B cell (primary cell): ENCODE measurements at regions not wholly inside any gene's neighbourhood (a gene's known extent, or its start where the extent isn't known, plus 50 kb on each side); places are given as distances from the start of the nearest gene placed in this dataset.

Source experiments
- ATAC-seq: fragments of 200-7000 bp; cut with Tn5 transposase; one replicate; pipeline ENCODE4 v1.10.0; 2021; ENCODE audit warnings: low read depth, mild to moderate bottlenecking, moderate number of reproducible peaks, moderate library complexity
- CTCF ChIA-PET: fragments of 350-600 bp; sonication (Branson Sonifier 250); formaldehyde crosslinking; loops from one replicate; lab custom pipeline; 2021; ENCODE audit warnings: antibody characterized with exemption, inconsistent platforms; lab: Charles Lee
- POLR2A ChIA-PET: fragments of 350-600 bp; sonication (Branson Sonifier 250); formaldehyde crosslinking; loops from one replicate; lab custom pipeline; 2021; ENCODE audit warnings: antibody characterized with exemption; lab: Charles Lee
- DNase-seq: peaks from one replicate; pipeline ENCODE4 v3.0.0; 2013
- H2AFZ ChIP-seq: 2 replicates; pipeline ENCODE4 v1.6.1; 2012; ENCODE audit warnings: mild to moderate bottlenecking, low read depth, low read length; ENCODE audit not compliant: insufficient read depth, poor library complexity, severe bottlenecking
- H3K27ac ChIP-seq, 2 donors: 1 replicate in 1 of 2; 2 replicates in 1 of 2; pipeline ENCODE4 v1.5.1; 2012 to 2013; ENCODE audit warnings: low read length in 2 of 2, mild to moderate bottlenecking in 2 of 2, moderate library complexity in 1 of 2
- H3K27me3 ChIP-seq, 4 experiments: fragments of 200-600 bp in 1 of 4; sonication (generic) in 1 of 4; replicated peaks in 1 of 4; 1 replicate in 2 of 4; 2 replicates in 2 of 4; pipeline versions ENCODE4 v1.6.1 to v1.7.0; 2013 to 2016; ENCODE audit warnings: low read length in 3 of 4, mild to moderate bottlenecking in 2 of 4, mixed read lengths in 1 of 4, moderate library complexity in 1 of 4; ENCODE audit not compliant: insufficient read depth in 4 of 4, control insufficient read depth in 3 of 4; ENCODE audit errors: control extremely low read depth in 1 of 4
- H3K36me3 ChIP-seq, 2 experiments: replicated peaks in 1 of 2; 1 replicate in 1 of 2; 2 replicates in 1 of 2; pipeline versions ENCODE4 v1.6.1 to v1.7.1; 2013; ENCODE audit warnings: low read length in 1 of 2; ENCODE audit not compliant: insufficient read depth in 2 of 2, control insufficient read depth in 1 of 2; ENCODE audit errors: control extremely low read depth in 1 of 2, extremely low read depth in 1 of 2
- H3K4me1 ChIP-seq, 2 donors: fragments of 200-600 bp in 1 of 2; sonication (generic) in 1 of 2; 1 replicate in 1 of 2; 2 replicates in 1 of 2; pipeline versions ENCODE4 v1.5.1 to v1.6.1; 2013 to 2017; ENCODE audit warnings: low read length in 2 of 2; ENCODE audit not compliant: control insufficient read depth in 2 of 2, insufficient read depth in 2 of 2
- H3K4me2 ChIP-seq: replicated peaks from 2 replicates; pipeline ENCODE3; 2012; ENCODE audit warnings: mild to moderate bottlenecking, low read depth, low read length; ENCODE audit not compliant: poor library complexity, severe bottlenecking
- H3K4me3 ChIP-seq, 5 experiments: fragments of 200-600 bp in 1 of 5; sonication (generic) in 1 of 5; 1 replicate in 3 of 5; 2 replicates in 2 of 5; pipeline versions ENCODE4 v1.5.1 to v1.7.0; 2011 to 2016; ENCODE audit warnings: low read length in 4 of 5, mild to moderate bottlenecking in 4 of 5, low read depth in 2 of 5, control low read depth in 1 of 5, moderate library complexity in 1 of 5; ENCODE audit not compliant: insufficient read depth in 1 of 5; ENCODE audit errors: control extremely low read depth in 1 of 5, extremely low read depth in 1 of 5
- H3K79me2 ChIP-seq: fragments of 200-600 bp; sonication (generic); one replicate; pipeline ENCODE4 v1.6.0; 2016; ENCODE audit warnings: low read length; ENCODE audit not compliant: control insufficient read depth, insufficient read depth
- H3K9ac ChIP-seq: fragments of 200-600 bp; sonication (generic); 2 replicates; pipeline ENCODE4 v1.6.1; 2017; ENCODE audit warnings: mild to moderate bottlenecking, low read length, moderate library complexity
- H3K9me3 ChIP-seq, 3 donors: one replicate each; pipeline versions ENCODE4 v1.6.1 to v1.7.1; 2013; ENCODE audit warnings: low read length in 2 of 3; ENCODE audit not compliant: control insufficient read depth in 2 of 3, insufficient read depth in 1 of 3; ENCODE audit errors: control extremely low read depth in 1 of 3
- H4K20me1 ChIP-seq: 2 replicates; pipeline ENCODE4 v1.6.0; 2012; ENCODE audit warnings: mild to moderate bottlenecking, low read length; ENCODE audit not compliant: insufficient read depth, control insufficient read depth, poor library complexity, severe bottlenecking
- H3K27ac Mint-ChIP-seq: one replicate; pipeline ENCODE4 v1.8.0; 2021; ENCODE audit warnings: mixed read lengths
- H3K27me3 Mint-ChIP-seq: one replicate; pipeline ENCODE4 v1.8.0; 2021; ENCODE audit warnings: mixed read lengths
- H3K4me1 Mint-ChIP-seq: one replicate; pipeline ENCODE4 v1.8.0; 2021; ENCODE audit warnings: mixed read lengths
- H3K4me3 Mint-ChIP-seq: one replicate; pipeline ENCODE4 v1.8.0; 2021; ENCODE audit warnings: mixed read lengths
- H3K9me3 Mint-ChIP-seq: one replicate; pipeline ENCODE4 v1.8.0; 2022; ENCODE audit warnings: mixed read lengths; ENCODE audit not compliant: insufficient read depth
- EZH2 ChIP-seq: IDR thresholded peaks from 2 replicates; pipeline ENCODE4 v1.6.1; 2012; ENCODE audit warnings: borderline replicate concordance, low read depth, mild to moderate bottlenecking, moderate library complexity, low read length; ENCODE audit not compliant: insufficient read depth, poor library complexity, severe bottlenecking
- WGBS: methylation state at CpG from one replicate; pipeline ENCODE4 v1.1.5; 2013; ENCODE audit warnings: missing lambda C conversion rate; ENCODE audit not compliant: insufficient coverage; 5-methylcytosine and 5-hydroxymethylcytosine counted together
- intact Hi-C: fragments of 100-400 bp; cut with micrococcal nuclease; formaldehyde crosslinking; loops from one replicate; pipeline ENCODE4 v1.10.0; 2022
- TF ChIP-seq, protein P1 (sequence below): fragments of 200-600 bp; IDR thresholded peaks from one replicate; pipeline ENCODE4 v1.8.0; 2022; ENCODE audit warnings: antibody characterized with exemption, mild to moderate bottlenecking

DNA sequence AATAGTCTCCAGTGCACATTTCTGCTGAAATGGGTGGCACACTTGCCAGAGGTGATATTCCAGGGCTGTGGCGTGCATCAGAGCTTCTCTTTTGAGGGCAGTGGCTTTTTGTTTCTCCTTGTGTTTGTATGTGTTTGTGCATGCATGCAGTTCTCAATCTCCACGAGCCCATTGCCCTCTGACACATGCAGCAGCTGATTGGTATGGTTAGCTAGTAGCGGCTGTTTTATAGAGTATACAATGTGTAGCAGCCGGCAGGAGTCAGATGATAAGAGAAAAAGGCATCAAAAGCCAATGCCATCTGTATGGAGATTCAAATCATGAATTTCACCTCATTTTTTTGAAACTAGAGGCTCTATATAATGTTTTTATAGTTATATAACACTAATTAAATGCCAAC, 616.9 kb upstream of the STXBP6 start:
- Mint-ChIP-seq H3K27me3 (no peaks in the 10 kb centered on the region), H3K9me3 (no peaks in the 10 kb centered on the region), H3K4me3 (no peak overlapping the region), H3K27ac (no peak overlapping the region), H3K4me1 (no peaks in the 10 kb centered on the region)
- CTCF ChIA-PET: no interaction called here
- no peak overlapping the region for H3K27ac ChIP-seq
- WGBS: no CpG with 5 or more reads among the region's 4 CpGs
- no peak overlapping the region for H3K9ac ChIP-seq
- H3K27me3 ChIP-seq: no peaks in the 10 kb centered on the region
- ATAC-seq: no peak
- no peak for TF ChIP-seq EZH2
- TF ChIP-seq, protein P1, sequence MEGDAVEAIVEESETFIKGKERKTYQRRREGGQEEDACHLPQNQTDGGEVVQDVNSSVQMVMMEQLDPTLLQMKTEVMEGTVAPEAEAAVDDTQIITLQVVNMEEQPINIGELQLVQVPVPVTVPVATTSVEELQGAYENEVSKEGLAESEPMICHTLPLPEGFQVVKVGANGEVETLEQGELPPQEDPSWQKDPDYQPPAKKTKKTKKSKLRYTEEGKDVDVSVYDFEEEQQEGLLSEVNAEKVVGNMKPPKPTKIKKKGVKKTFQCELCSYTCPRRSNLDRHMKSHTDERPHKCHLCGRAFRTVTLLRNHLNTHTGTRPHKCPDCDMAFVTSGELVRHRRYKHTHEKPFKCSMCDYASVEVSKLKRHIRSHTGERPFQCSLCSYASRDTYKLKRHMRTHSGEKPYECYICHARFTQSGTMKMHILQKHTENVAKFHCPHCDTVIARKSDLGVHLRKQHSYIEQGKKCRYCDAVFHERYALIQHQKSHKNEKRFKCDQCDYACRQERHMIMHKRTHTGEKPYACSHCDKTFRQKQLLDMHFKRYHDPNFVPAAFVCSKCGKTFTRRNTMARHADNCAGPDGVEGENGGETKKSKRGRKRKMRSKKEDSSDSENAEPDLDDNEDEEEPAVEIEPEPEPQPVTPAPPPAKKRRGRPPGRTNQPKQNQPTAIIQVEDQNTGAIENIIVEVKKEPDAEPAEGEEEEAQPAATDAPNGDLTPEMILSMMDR: no peak
- H3K36me3 ChIP-seq: no peaks in the 10 kb centered on the region
- intact Hi-C loops: no loop called here
- H4K20me1 ChIP-seq: no peaks in the 10 kb centered on the region
- no peak overlapping the region for H2AFZ ChIP-seq
- POLR2A ChIA-PET: no interaction called here
- no peak for DNase-seq
- H3K4me3 ChIP-seq: no peak overlapping the region
- no peak overlapping the region for H3K4me2 ChIP-seq
- no peaks in the 10 kb centered on the region for H3K4me1 ChIP-seq
- H3K79me2 ChIP-seq: no peaks in the 10 kb centered on the region
- H3K9me3 ChIP-seq: no peaks in the 10 kb centered on the region

DNA sequence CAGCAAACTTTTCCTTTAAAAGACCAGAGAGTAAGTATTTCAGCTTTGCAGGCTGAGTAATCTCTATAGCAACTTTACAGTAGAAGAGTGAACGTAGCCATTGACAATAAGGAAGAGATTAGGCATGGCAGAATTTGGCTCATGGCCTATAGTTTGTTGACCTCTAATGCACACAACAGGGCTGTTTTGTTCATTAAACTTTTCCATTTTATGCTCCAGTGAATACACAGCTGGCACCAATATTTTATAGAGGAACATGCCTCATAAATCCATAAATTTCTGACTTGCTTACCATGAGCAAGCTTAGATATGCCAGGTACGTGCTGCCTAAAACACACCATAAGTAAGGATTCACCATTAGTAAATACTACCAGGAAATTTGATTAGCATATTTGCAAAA, 609.0 kb upstream of the STXBP6 start:
- no peaks in the 10 kb centered on the region for H3K27me3 Mint-ChIP-seq
- Histone ChIP-seq H3K4me1 (no peaks in the 10 kb centered on the region), H2AFZ (no peak overlapping the region), H3K79me2 (no peaks in the 10 kb centered on the region), H3K27ac (no peak overlapping the region), H3K27me3 (no peaks in the 10 kb centered on the region), H3K4me3 (no peak overlapping the region), H4K20me1 (no peaks in the 10 kb centered on the region), H3K4me2 (no peak overlapping the region), H3K36me3 (no peaks in the 10 kb centered on the region), H3K9ac (no peak overlapping the region), H3K9me3 (no peaks in the 10 kb centered on the region)
- no peak overlapping the region for H3K27ac Mint-ChIP-seq
- ChIA-PET POLR2A (no interaction called here), CTCF (no interaction called here)
- 20% methylated on average over 1 of the region's 2 CpGs for WGBS
- no peak for TF ChIP-seq EZH2
- TF ChIP-seq, protein P1: no peak
- no peak for ATAC-seq
- no peak for DNase-seq
- H3K4me1 Mint-ChIP-seq: no peaks in the 10 kb centered on the region
- no peak overlapping the region for H3K4me3 Mint-ChIP-seq
- intact Hi-C loops: no loop called here
- H3K9me3 Mint-ChIP-seq: peaks cover 4% of the 10 kb centered on the region
